B cell (primary cell): ENCODE measurements at regions not wholly inside any gene's neighbourhood (a gene's known extent, or its start where the extent isn't known, plus 50 kb on each side); places are given as distances from the start of the nearest gene placed in this dataset.

ENCODE experiments used
- ATAC-seq: fragments of 200-7000 bp; cut with Tn5 transposase; one replicate; pipeline ENCODE4 v1.10.0; 2021; ENCODE audit warnings: low read depth, mild to moderate bottlenecking, moderate number of reproducible peaks, moderate library complexity
- CTCF ChIA-PET: fragments of 350-600 bp; sonication (Branson Sonifier 250); formaldehyde crosslinking; loops from one replicate; lab custom pipeline; 2021; ENCODE audit warnings: antibody characterized with exemption, inconsistent platforms; lab: Charles Lee
- POLR2A ChIA-PET: fragments of 350-600 bp; sonication (Branson Sonifier 250); formaldehyde crosslinking; loops from one replicate; lab custom pipeline; 2021; ENCODE audit warnings: antibody characterized with exemption; lab: Charles Lee
- DNase-seq: peaks from one replicate; pipeline ENCODE4 v3.0.0; 2013
- H2AFZ ChIP-seq: 2 replicates; pipeline ENCODE4 v1.6.1; 2012; ENCODE audit warnings: mild to moderate bottlenecking, low read depth, low read length; ENCODE audit not compliant: insufficient read depth, poor library complexity, severe bottlenecking
- H3K27ac ChIP-seq, 2 donors: 1 replicate in 1 of 2; 2 replicates in 1 of 2; pipeline ENCODE4 v1.5.1; 2012 to 2013; ENCODE audit warnings: low read length in 2 of 2, mild to moderate bottlenecking in 2 of 2, moderate library complexity in 1 of 2
- H3K27me3 ChIP-seq, 4 experiments: fragments of 200-600 bp in 1 of 4; sonication (generic) in 1 of 4; replicated peaks in 1 of 4; 1 replicate in 2 of 4; 2 replicates in 2 of 4; pipeline versions ENCODE4 v1.6.1 to v1.7.0; 2013 to 2016; ENCODE audit warnings: low read length in 3 of 4, mild to moderate bottlenecking in 2 of 4, mixed read lengths in 1 of 4, moderate library complexity in 1 of 4; ENCODE audit not compliant: insufficient read depth in 4 of 4, control insufficient read depth in 3 of 4; ENCODE audit errors: control extremely low read depth in 1 of 4
- H3K36me3 ChIP-seq, 2 experiments: replicated peaks in 1 of 2; 1 replicate in 1 of 2; 2 replicates in 1 of 2; pipeline versions ENCODE4 v1.6.1 to v1.7.1; 2013; ENCODE audit warnings: low read length in 1 of 2; ENCODE audit not compliant: insufficient read depth in 2 of 2, control insufficient read depth in 1 of 2; ENCODE audit errors: control extremely low read depth in 1 of 2, extremely low read depth in 1 of 2
- H3K4me1 ChIP-seq, 2 donors: fragments of 200-600 bp in 1 of 2; sonication (generic) in 1 of 2; 1 replicate in 1 of 2; 2 replicates in 1 of 2; pipeline versions ENCODE4 v1.5.1 to v1.6.1; 2013 to 2017; ENCODE audit warnings: low read length in 2 of 2; ENCODE audit not compliant: control insufficient read depth in 2 of 2, insufficient read depth in 2 of 2
- H3K4me2 ChIP-seq: replicated peaks from 2 replicates; pipeline ENCODE3; 2012; ENCODE audit warnings: mild to moderate bottlenecking, low read depth, low read length; ENCODE audit not compliant: poor library complexity, severe bottlenecking
- H3K4me3 ChIP-seq, 5 experiments: fragments of 200-600 bp in 1 of 5; sonication (generic) in 1 of 5; 1 replicate in 3 of 5; 2 replicates in 2 of 5; pipeline versions ENCODE4 v1.5.1 to v1.7.0; 2011 to 2016; ENCODE audit warnings: low read length in 4 of 5, mild to moderate bottlenecking in 4 of 5, low read depth in 2 of 5, control low read depth in 1 of 5, moderate library complexity in 1 of 5; ENCODE audit not compliant: insufficient read depth in 1 of 5; ENCODE audit errors: control extremely low read depth in 1 of 5, extremely low read depth in 1 of 5
- H3K79me2 ChIP-seq: fragments of 200-600 bp; sonication (generic); one replicate; pipeline ENCODE4 v1.6.0; 2016; ENCODE audit warnings: low read length; ENCODE audit not compliant: control insufficient read depth, insufficient read depth
- H3K9ac ChIP-seq: fragments of 200-600 bp; sonication (generic); 2 replicates; pipeline ENCODE4 v1.6.1; 2017; ENCODE audit warnings: mild to moderate bottlenecking, low read length, moderate library complexity
- H3K9me3 ChIP-seq, 3 donors: one replicate each; pipeline versions ENCODE4 v1.6.1 to v1.7.1; 2013; ENCODE audit warnings: low read length in 2 of 3; ENCODE audit not compliant: control insufficient read depth in 2 of 3, insufficient read depth in 1 of 3; ENCODE audit errors: control extremely low read depth in 1 of 3
- H4K20me1 ChIP-seq: 2 replicates; pipeline ENCODE4 v1.6.0; 2012; ENCODE audit warnings: mild to moderate bottlenecking, low read length; ENCODE audit not compliant: insufficient read depth, control insufficient read depth, poor library complexity, severe bottlenecking
- H3K27ac Mint-ChIP-seq: one replicate; pipeline ENCODE4 v1.8.0; 2021; ENCODE audit warnings: mixed read lengths
- H3K27me3 Mint-ChIP-seq: one replicate; pipeline ENCODE4 v1.8.0; 2021; ENCODE audit warnings: mixed read lengths
- H3K4me1 Mint-ChIP-seq: one replicate; pipeline ENCODE4 v1.8.0; 2021; ENCODE audit warnings: mixed read lengths
- H3K4me3 Mint-ChIP-seq: one replicate; pipeline ENCODE4 v1.8.0; 2021; ENCODE audit warnings: mixed read lengths
- H3K9me3 Mint-ChIP-seq: one replicate; pipeline ENCODE4 v1.8.0; 2022; ENCODE audit warnings: mixed read lengths; ENCODE audit not compliant: insufficient read depth
- EZH2 ChIP-seq: IDR thresholded peaks from 2 replicates; pipeline ENCODE4 v1.6.1; 2012; ENCODE audit warnings: borderline replicate concordance, low read depth, mild to moderate bottlenecking, moderate library complexity, low read length; ENCODE audit not compliant: insufficient read depth, poor library complexity, severe bottlenecking
- WGBS: methylation state at CpG from one replicate; pipeline ENCODE4 v1.1.5; 2013; ENCODE audit warnings: missing lambda C conversion rate; ENCODE audit not compliant: insufficient coverage; 5-methylcytosine and 5-hydroxymethylcytosine counted together
- intact Hi-C: fragments of 100-400 bp; cut with micrococcal nuclease; formaldehyde crosslinking; loops from one replicate; pipeline ENCODE4 v1.10.0; 2022
- TF ChIP-seq, protein P1 (sequence below): fragments of 200-600 bp; IDR thresholded peaks from one replicate; pipeline ENCODE4 v1.8.0; 2022; ENCODE audit warnings: antibody characterized with exemption, mild to moderate bottlenecking

DNA sequence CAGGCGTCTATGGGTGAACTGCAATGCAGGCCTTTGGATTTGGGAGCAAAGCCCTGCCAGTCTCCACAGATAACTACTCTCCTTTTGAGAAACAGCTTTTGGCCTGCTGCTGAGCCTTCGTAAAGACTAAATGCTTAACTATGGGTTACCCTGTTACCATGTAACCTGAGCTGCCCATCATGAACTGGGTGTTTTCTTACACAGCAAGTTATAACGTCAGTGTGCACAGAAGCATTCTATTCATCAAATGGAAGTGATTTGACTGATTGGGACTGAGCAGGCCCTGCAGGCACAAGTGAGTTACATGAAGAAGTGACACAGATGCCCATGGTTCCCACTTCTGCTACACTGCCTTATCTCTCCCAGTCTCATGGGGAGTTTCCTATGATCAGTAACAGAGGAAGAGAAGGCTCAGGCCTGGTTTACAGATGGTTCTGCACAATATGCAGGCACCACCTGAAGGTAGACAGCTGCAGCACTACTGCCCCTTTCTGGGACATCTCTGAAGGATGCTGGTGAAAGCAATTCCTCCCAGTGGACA, 319.1 kb downstream of the CD83 start:
- H3K4me1 Mint-ChIP-seq: no peaks in the 10 kb centered on the region
- Histone ChIP-seq H4K20me1 (no peaks in the 10 kb centered on the region), H3K27ac (no peak overlapping the region), H3K79me2 (no peaks in the 10 kb centered on the region), H3K4me2 (no peak overlapping the region), H3K4me1 (no peaks in the 10 kb centered on the region), H3K27me3 (no peaks in the 10 kb centered on the region), H3K9me3 (no peaks in the 10 kb centered on the region), H3K9ac (no peak overlapping the region), H3K4me3 (no peak overlapping the region), H2AFZ (no peak overlapping the region), H3K36me3 (no peaks in the 10 kb centered on the region)
- ATAC-seq: no peak
- H3K4me3 Mint-ChIP-seq: no peak overlapping the region
- H3K9me3 Mint-ChIP-seq: no peaks in the 10 kb centered on the region
- CTCF ChIA-PET: interaction anchor here (0.9 kb wide), 1 partner anchor 17 kb away, joined by 3 read pairs; no protein-coding TSS in a partner anchor
- no peak for DNase-seq
- 100% methylated on average over 2 of the region's 3 CpGs for WGBS
- no peak overlapping the region for H3K27ac Mint-ChIP-seq
- H3K27me3 Mint-ChIP-seq: no peaks in the 10 kb centered on the region
- TF ChIP-seq EZH2: no peak
- TF ChIP-seq, protein P1, sequence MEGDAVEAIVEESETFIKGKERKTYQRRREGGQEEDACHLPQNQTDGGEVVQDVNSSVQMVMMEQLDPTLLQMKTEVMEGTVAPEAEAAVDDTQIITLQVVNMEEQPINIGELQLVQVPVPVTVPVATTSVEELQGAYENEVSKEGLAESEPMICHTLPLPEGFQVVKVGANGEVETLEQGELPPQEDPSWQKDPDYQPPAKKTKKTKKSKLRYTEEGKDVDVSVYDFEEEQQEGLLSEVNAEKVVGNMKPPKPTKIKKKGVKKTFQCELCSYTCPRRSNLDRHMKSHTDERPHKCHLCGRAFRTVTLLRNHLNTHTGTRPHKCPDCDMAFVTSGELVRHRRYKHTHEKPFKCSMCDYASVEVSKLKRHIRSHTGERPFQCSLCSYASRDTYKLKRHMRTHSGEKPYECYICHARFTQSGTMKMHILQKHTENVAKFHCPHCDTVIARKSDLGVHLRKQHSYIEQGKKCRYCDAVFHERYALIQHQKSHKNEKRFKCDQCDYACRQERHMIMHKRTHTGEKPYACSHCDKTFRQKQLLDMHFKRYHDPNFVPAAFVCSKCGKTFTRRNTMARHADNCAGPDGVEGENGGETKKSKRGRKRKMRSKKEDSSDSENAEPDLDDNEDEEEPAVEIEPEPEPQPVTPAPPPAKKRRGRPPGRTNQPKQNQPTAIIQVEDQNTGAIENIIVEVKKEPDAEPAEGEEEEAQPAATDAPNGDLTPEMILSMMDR: no peak
- intact Hi-C loops: no loop called here
- POLR2A ChIA-PET: no interaction called here

DNA sequence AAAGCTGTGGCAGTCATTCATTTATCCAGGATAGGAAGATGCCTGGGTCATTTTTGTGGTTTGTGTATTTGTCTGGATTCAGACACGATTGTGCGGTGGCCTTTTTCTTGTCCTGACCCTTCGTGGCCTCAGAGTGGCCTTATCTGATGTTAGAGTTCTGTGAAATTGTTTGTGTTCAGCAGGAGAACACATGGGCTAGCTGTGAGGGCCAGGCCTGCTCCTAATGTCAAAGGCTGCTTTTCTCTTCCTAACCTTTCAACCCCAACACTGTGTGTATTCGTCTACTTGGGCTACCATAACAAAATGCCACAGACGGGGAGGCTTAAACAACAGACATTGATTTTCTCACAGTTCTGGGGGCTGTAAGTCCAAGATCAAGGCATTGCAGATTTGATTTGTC, 321.8 kb downstream of the CD83 start:
- Histone ChIP-seq H3K79me2 (no peaks in the 10 kb centered on the region), H3K4me2 (no peak overlapping the region), H3K4me3 (no peak overlapping the region), H2AFZ (no peak overlapping the region), H3K9ac (no peak overlapping the region), H3K27me3 (no peaks in the 10 kb centered on the region), H3K9me3 (no peaks in the 10 kb centered on the region), H3K27ac (no peak overlapping the region), H3K36me3 (no peaks in the 10 kb centered on the region), H3K4me1 (peaks cover 5 to 14% of the 10 kb centered on the region in 2 donors), H4K20me1 (no peaks in the 10 kb centered on the region)
- no peak for ATAC-seq
- Mint-ChIP-seq H3K9me3 (no peaks in the 10 kb centered on the region), H3K27me3 (no peaks in the 10 kb centered on the region), H3K27ac (no peak overlapping the region), H3K4me3 (no peak overlapping the region), H3K4me1 (peaks cover 18% of the 10 kb centered on the region)
- no peak for DNase-seq
- 95% methylated on average over 4 of the region's 5 CpGs for WGBS
- POLR2A ChIA-PET: no interaction called here
- CTCF ChIA-PET: interaction anchor here (0.9 kb wide), 1 partner anchor 15 kb away, joined by 4 read pairs; no protein-coding TSS in a partner anchor
- intact Hi-C loops: no loop called here
- TF ChIP-seq, protein P1: no peak
- TF ChIP-seq EZH2: no peak
